ENCODE measurements at regions not wholly inside any gene's neighbourhood (a gene's known extent, or its start where the extent isn't known, plus 50 kb on each side); places are given as distances from the start of the nearest gene placed in this dataset.

DNA sequence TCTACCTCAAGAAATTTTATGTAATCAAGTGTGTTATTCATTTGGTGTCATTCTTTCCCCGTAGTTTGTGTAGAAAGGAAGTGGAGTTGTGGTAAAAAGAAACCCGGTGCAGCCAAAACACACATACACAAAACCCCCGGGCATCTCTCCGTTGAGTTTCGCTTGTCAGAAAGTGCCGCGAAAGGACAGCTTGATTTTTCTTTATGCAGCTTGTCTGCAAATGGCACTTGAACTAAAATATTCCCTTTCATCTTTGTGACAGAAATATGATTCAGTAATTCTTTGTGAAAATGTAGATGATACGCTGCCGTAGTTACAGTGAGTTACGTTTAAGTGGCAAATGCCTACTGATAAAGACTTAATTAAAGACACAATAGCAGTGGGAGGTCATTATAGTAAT is 268.8 kb upstream of the SPRED2 start:
- no peak for DNase-seq
- no peak overlapping the region for H3K27ac Mint-ChIP-seq
- peaks cover 37% of the 10 kb centered on the region for H3K27me3 Mint-ChIP-seq
- no peaks in the 10 kb centered on the region for H3K36me3 Mint-ChIP-seq (ENCODE audit: low read depth)
- no peaks in the 10 kb centered on the region for H3K9me3 Mint-ChIP-seq
- H3K4me1 Mint-ChIP-seq (ENCODE audit: low read depth): no peaks in the 10 kb centered on the region
- H3K4me3 Mint-ChIP-seq: no peak overlapping the region

DNA sequence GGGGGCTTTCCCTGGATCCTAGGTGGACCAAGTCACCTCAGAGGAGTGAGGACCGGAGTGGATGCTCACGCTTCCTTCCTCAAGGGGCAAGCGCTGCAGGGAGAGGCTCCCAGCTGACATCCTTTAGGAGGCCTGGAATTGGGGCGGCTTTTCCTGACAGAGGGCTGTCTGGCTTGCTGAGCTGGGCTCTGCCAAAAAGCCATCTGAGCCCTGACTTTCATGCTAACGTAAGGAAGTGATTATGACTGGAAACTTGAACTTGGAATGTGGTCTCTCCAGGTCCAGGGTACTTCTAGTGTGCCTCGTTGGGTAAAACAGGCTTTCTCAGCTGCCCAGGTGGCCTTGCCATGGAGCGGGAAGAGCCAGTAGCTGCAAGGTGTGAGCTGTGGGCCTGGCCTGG is 268.3 kb upstream of the SPRED2 start:
- Mint-ChIP-seq H3K36me3 (ENCODE audit: low read depth) (no peaks in the 10 kb centered on the region), H3K27ac (no peak overlapping the region), H3K4me1 (ENCODE audit: low read depth) (no peaks in the 10 kb centered on the region), H3K4me3 (no peak overlapping the region), H3K27me3 (peaks cover 37% of the 10 kb centered on the region), H3K9me3 (no peaks in the 10 kb centered on the region)
- DNase-seq: no peak

DNA sequence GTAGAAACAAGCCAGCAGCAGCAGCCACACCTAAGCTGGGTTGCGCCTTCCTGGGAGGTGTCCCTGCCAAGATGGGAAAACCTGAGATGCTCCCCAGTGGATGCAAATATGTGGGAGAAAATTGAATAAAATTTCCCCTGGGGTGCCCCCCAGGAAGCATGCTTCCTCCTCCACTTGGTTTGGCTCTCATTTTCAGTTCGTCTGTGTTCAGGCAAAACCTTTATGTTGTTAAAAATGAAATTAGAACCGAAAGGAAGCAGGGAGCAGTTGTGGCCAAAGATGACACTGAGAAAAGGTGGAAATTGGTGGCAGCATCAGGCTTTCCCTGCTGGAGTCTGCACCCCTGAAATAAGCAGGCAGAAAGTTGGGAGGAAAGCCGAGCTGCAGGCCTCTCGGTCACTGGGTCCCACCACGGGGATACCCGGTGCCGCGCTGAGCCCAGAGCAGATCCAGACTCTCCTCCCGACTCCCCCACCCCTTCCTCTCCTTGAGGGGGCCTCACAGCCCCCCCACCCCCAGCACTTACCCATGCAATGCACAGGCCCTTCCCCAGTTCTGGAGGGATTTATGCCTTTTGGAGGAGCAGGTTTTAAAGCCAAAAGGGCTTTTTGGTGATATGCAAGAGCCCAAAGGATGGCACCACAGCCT is 267.7 kb upstream of the SPRED2 start:
- DNase-seq: no peak
- no peaks in the 10 kb centered on the region for H3K4me1 Mint-ChIP-seq (ENCODE audit: low read depth)
- H3K27me3 Mint-ChIP-seq: peaks cover 37% of the 10 kb centered on the region
- H3K9me3 Mint-ChIP-seq: no peaks in the 10 kb centered on the region
- H3K36me3 Mint-ChIP-seq (ENCODE audit: low read depth): no peaks in the 10 kb centered on the region
- H3K4me3 Mint-ChIP-seq: no peak overlapping the region
- H3K27ac Mint-ChIP-seq: no peak overlapping the region

DNA sequence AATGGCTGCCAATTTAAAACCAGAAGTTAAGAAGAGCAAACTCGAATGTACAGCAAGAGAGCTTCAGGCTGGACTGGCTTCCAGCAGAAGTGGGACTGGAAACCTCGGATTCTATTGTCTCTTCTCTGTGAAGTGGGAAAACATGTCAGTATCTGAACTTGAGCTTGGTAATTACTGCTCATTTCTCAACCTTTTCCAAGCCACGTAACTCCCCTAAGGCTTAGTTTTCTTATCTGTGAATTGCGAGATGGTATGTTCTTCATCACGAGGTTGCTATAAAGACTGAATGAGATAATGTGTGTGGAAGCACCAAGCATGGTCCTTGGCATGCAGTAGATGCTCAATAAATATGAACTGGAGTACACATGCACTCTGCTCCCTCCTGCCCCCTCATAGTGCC is 259.4 kb upstream of the SPRED2 start:
- Mint-ChIP-seq H3K27ac (no peak overlapping the region), H3K27me3 (peaks cover 18% of the 10 kb centered on the region), H3K4me1 (ENCODE audit: low read depth) (no peaks in the 10 kb centered on the region), H3K36me3 (ENCODE audit: low read depth) (no peaks in the 10 kb centered on the region), H3K9me3 (no peaks in the 10 kb centered on the region), H3K4me3 (no peak overlapping the region)
- no peak for DNase-seq

DNA sequence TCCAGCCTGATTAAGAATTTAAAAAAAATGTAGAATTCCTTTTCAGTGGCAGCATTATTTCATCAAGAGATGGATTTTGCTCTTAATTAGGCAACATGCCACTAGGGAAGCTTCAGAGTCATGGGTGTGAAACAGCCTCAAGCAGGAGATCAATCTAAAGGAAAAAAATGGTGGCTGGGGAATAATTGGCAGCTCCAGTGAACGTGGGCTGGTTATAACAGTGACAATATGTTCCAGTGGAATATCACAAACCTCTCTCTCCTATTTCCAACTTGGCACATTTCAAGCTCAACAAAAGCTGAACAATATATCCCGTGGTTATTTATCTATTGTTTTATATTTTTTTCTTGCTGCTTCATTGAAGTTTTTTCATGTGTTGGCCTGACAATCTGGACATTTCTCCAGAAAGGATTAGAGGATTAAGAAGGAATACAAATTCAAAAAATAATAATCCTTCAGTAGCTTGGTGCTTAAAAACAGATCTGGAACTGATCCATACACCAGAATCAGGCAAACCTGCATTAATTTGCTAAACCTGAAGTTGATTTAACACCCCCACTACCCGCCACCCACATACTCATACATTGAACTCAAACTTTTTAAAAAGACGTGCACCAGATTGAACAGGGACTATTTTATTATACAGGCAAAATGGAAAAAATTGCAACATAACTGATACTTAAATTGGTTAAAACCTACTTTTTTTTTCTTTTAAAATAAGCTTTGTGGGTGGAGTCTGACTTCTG is 255.9 kb upstream of the SPRED2 start:
- Mint-ChIP-seq H3K36me3 (ENCODE audit: low read depth) (no peaks in the 10 kb centered on the region), H3K4me3 (no peak overlapping the region), H3K27me3 (peaks cover 20% of the 10 kb centered on the region), H3K27ac (no peak overlapping the region), H3K9me3 (no peaks in the 10 kb centered on the region), H3K4me1 (ENCODE audit: low read depth) (no peaks in the 10 kb centered on the region)
- no peak for DNase-seq

DNA sequence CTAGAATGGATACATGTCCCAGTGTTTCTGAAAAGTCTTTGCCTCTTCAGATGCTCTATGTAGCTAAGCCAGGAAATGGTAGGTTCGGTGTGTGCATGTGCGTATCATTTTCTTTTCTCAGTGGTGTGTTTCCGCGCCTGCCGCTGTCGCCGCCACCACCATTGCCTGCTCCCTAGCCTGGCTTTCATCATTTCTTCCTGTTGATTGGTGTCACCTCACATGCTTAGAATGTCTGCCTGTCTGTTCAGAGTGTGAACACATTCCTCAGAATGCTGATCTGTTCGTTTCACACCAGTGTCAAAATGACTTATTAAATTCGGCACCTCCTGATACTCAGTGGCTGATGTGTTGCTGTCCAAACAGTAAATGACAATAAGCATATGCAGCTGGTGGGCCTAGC is 255.2 kb upstream of the SPRED2 start:
- Mint-ChIP-seq H3K27ac (no peak overlapping the region), H3K9me3 (no peaks in the 10 kb centered on the region), H3K27me3 (peaks cover 17% of the 10 kb centered on the region), H3K36me3 (ENCODE audit: low read depth) (no peaks in the 10 kb centered on the region), H3K4me3 (no peak overlapping the region), H3K4me1 (ENCODE audit: low read depth) (no peaks in the 10 kb centered on the region)
- no peak for DNase-seq

DNA sequence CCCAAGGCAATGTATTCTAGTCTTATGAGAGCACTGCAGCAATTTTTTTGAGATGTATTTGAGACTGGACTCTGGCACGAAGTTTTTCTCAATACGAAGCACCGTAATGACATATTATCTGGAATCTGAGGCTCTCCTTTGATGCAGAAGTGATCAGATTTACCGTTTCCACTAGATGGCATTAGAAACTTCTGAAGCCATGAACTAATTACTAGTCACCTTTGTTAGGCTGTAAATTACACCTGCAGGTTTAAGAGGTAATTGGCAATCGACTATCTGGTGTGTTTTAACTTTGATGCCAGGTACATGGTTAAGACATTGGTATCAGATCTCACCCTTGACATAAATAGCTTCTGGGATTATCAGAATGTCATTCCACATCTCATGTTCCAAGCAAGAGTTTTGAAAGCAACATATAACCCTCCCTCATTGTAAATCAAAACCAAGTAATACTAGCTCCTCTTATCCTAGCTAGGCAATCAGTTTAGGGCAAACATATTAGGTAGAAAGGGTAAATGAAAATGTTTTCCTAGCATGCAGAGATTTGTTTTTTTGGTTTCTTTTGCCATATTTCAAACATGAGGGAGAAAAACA is 254.6 kb upstream of the SPRED2 start:
- Mint-ChIP-seq H3K27ac (no peak overlapping the region), H3K36me3 (ENCODE audit: low read depth) (no peaks in the 10 kb centered on the region), H3K9me3 (no peaks in the 10 kb centered on the region), H3K4me1 (ENCODE audit: low read depth) (no peaks in the 10 kb centered on the region), H3K4me3 (no peak overlapping the region), H3K27me3 (peaks cover 15% of the 10 kb centered on the region)
- no peak for DNase-seq

DNA sequence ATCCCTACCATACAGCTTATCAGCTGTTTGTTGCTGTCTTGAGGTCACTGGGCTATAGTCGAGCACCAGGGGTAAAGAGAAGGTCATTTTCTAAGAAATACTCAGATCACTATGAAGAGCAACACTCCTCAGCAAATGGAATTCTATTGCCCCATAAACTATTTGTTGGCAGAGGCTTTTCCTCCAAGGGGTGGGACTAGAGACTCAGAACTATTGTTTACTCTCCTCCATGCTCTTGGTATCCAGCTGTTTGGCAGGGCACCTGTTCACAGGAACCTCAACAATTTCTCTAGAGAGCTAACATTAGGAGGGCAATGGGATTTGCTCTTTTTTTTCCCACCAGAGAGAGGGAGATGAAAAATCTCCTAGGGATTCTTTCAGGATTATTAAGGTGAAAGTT is 249.1 kb upstream of the SPRED2 start:
- Mint-ChIP-seq H3K9me3 (no peaks in the 10 kb centered on the region), H3K27ac (no peak overlapping the region), H3K4me1 (ENCODE audit: low read depth) (no peaks in the 10 kb centered on the region), H3K4me3 (no peak overlapping the region), H3K27me3 (peaks cover 22% of the 10 kb centered on the region), H3K36me3 (ENCODE audit: low read depth) (no peaks in the 10 kb centered on the region)
- no peak for DNase-seq

DNA sequence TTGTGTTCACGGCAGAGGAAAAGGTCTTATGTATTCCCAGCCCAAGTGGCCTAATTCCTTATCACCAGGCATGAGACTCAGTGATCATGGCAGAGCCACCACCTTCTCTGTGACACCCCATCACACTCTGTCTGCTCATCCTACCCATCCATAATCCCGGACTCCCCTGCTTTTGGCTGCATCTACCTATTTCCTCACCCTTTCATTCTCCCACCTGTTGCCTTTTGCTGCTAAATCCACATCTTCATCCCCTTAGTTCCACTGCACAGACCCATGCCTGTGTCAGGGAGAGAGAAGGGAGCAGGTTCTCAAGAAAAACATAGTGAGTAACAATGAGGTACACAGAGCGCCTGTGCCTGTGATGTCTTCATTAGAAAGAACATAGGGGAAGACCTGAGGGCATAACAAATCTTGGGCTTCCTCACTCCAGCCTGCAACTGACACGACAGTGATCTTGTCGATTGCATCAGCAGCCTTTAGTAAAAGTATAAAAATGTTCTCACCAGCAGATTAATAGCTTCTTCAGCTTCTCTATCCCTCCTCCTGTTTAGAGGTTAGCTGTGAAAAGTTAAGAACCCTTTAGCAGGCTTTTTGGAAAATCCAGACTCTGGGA is 246.5 kb upstream of the SPRED2 start:
- no peaks in the 10 kb centered on the region for H3K4me1 Mint-ChIP-seq (ENCODE audit: low read depth)
- H3K27me3 Mint-ChIP-seq: peaks cover 22% of the 10 kb centered on the region
- no peaks in the 10 kb centered on the region for H3K9me3 Mint-ChIP-seq
- no peaks in the 10 kb centered on the region for H3K36me3 Mint-ChIP-seq (ENCODE audit: low read depth)
- no peak for DNase-seq
- no peak overlapping the region for H3K4me3 Mint-ChIP-seq
- H3K27ac Mint-ChIP-seq: no peak overlapping the region

DNA sequence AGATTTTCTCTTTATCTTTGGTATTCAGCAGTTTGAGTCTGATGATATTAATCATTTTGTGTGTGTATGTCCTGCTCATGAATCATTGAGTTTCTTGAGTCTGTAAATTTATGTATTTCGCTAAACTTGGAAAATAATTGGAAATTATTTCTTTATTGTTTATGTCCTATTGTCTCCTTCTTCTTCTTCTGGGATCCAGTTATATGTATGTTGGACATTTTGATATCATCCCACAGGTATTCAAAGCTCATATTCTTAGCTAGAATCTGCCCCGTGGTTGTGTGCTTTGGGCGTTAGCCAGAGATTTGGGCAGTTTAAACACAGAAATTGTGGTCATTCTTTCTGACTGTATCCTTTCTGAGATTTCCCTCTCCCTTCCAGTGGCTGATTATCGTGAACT is 243.0 kb upstream of the SPRED2 start:
- no peak overlapping the region for H3K4me3 Mint-ChIP-seq
- H3K36me3 Mint-ChIP-seq (ENCODE audit: low read depth): no peaks in the 10 kb centered on the region
- H3K9me3 Mint-ChIP-seq: no peaks in the 10 kb centered on the region
- H3K27ac Mint-ChIP-seq: no peak overlapping the region
- no peaks in the 10 kb centered on the region for H3K4me1 Mint-ChIP-seq (ENCODE audit: low read depth)
- H3K27me3 Mint-ChIP-seq: peaks cover 6% of the 10 kb centered on the region
- DNase-seq: no peak

DNA sequence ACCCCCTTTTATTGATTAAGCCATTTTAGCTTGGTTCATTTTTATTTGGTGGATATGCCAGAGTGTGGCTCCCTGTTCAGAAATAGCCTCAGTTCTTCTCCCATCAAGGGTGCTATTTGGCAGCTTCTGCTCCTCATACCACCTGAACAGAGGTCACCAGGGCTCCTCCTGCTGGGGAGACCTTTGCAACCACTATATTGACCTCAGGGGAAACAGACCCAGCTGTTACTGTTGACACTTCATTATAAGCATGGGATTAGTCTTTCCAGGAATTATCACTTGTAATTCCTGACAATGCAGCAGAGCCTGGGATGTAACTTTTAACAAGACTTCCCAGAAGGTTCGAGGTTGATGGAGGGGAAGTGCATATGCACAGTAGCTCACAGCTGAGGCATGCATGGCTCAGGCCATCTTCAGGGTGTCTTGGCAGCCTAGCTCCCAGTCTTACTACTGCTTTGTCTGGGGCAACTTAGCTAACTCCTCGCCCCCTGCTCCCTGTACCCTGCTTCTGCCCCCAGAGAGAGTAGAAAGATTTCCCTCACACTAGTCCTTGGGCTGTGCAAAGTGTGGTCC is 239.4 kb upstream of the SPRED2 start:
- H3K4me3 Mint-ChIP-seq: no peak overlapping the region
- no peaks in the 10 kb centered on the region for H3K27me3 Mint-ChIP-seq

DNA sequence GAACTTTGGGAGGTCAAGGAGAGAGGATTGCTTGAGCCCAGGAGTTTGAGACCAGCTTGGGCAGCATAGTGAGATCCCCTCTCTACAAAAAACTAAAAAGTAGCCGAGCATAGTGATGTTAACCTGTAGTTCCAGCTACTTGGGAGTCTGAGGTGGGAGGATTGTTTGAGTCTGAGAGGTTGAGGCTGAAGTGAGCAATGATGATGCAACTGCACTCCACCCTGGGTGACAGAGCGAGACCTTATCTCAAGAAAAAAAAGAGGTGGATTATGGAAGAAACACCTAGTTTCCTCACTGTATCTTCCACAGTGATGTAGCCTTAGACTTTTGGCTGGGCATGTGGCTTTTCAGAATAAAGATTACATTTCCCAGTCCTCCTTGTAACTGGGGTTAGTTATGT is 237.2 kb upstream of the SPRED2 start:
- no peaks in the 10 kb centered on the region for H3K36me3 Mint-ChIP-seq (ENCODE audit: low read depth)
- H3K9me3 Mint-ChIP-seq: peaks cover 8% of the 10 kb centered on the region
- H3K4me1 Mint-ChIP-seq (ENCODE audit: low read depth): peaks cover 7% of the 10 kb centered on the region
- no peak overlapping the region for H3K4me3 Mint-ChIP-seq
- no peak for DNase-seq
- no peak overlapping the region for H3K27ac Mint-ChIP-seq
- peaks cover 2% of the 10 kb centered on the region for H3K27me3 Mint-ChIP-seq

More for the DNA sequence above, 239.4 kb upstream of the SPRED2 start:
- Mint-ChIP-seq H3K4me1 (ENCODE audit: low read depth) (no peaks in the 10 kb centered on the region), H3K36me3 (ENCODE audit: low read depth) (no peaks in the 10 kb centered on the region), H3K27ac (no peak overlapping the region), H3K9me3 (peaks cover 8% of the 10 kb centered on the region)
- no peak for DNase-seq

DNA sequence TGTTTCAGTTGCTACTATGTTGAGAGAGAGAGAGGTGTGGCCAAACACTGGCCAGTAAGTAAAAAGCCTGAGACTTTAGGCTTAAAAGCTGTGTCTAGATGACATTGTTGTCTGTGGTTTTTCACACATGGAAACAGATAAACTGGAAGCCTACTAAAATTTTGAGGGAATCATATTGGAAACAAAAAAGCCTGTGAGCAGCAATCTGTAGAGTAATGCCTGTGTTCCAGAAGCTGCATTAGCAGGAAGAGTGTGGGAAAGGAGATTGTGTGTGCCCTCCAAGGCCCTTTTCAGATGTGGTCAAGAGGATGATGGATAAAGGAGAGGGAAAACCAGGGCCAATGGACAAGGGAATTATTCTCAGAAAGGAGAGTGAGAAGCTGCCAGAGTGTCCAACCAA is 236.3 kb upstream of the SPRED2 start:
- Mint-ChIP-seq H3K4me3 (no peak overlapping the region), H3K27me3 (peaks cover 8% of the 10 kb centered on the region), H3K27ac (no peak overlapping the region), H3K4me1 (ENCODE audit: low read depth) (peaks cover 7% of the 10 kb centered on the region), H3K9me3 (peaks cover 8% of the 10 kb centered on the region), H3K36me3 (ENCODE audit: low read depth) (no peaks in the 10 kb centered on the region)
- DNase-seq: no peak

DNA sequence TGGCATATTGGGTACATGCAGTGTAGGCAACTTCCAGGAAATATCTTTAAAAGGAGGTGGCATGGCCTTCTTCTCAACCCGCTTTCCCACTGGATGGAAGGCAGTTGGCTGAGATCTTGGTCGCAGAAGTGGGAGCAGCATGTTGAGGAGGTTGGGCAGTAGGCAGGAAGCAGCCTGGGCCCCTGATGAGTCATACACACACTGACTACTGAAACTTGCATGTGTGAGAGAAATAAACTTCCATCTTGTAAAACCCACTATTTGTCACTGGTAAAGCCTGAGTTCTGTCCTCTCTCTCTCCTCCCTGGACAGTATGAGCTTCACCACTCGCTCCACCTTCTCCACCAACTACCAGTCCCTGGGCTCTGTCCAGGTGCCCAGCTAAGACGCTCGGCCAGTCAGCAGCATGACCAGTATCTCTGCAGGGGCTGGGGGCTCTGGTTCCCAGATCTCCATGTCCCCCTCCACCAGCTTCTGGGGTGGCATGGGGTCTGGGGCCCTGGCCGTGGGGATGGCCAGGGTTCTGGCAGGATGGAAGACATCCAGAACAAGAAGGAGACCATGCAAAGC is 233.8 kb upstream of the SPRED2 start:
- no peak for DNase-seq
- Mint-ChIP-seq H3K27ac (no peak overlapping the region), H3K4me3 (no peak overlapping the region), H3K9me3 (peaks cover 8% of the 10 kb centered on the region), H3K36me3 (ENCODE audit: low read depth) (no peaks in the 10 kb centered on the region), H3K4me1 (ENCODE audit: low read depth) (peaks cover 7% of the 10 kb centered on the region), H3K27me3 (peaks cover 20% of the 10 kb centered on the region)

Data from activated T-cell treated with anti-CD3 and anti-CD28 coated beads, Interleukin-2, amount 50 U/mL, for 24 hours (primary cell).